Natural killer cell (primary cell): ENCODE measurements at regions not wholly inside any gene's neighbourhood (a gene's known extent, or its start where the extent isn't known, plus 50 kb on each side); places are given as distances from the start of the nearest gene placed in this dataset.

Experiments used
- ATAC-seq, 3 donors: fragments of 150-1000 bp in 2 of 3; fragments of 200-7000 bp in 1 of 3; cut with Tn5 transposase; 1 replicate in 1 of 3; 2 replicates in 2 of 3; pipeline ENCODE4 v1.10.0; 2021; ENCODE audit warnings: mild to moderate bottlenecking in 2 of 3, moderate library complexity in 2 of 3
- DNase-seq, 2 donors: peaks; one replicate each; pipeline versions ENCODE4 v3.0.0 to v3.0.0-alpha.2; 2013 to 2021; ENCODE audit warnings: mixed read lengths in 1 of 2
- H3K27ac ChIP-seq: one replicate; pipeline ENCODE4 v1.5.1; 2013; ENCODE audit warnings: mild to moderate bottlenecking, low read length
- H3K27me3 ChIP-seq: one replicate; pipeline ENCODE4 v1.6.1; 2013; ENCODE audit warnings: low read length; ENCODE audit not compliant: control insufficient read depth, insufficient read depth
- H3K36me3 ChIP-seq: one replicate; pipeline ENCODE4 v1.6.1; 2013; ENCODE audit warnings: low read length; ENCODE audit not compliant: control insufficient read depth, insufficient read depth
- H3K4me1 ChIP-seq: one replicate; pipeline ENCODE4 v1.6.1; 2013; ENCODE audit warnings: low read length; ENCODE audit not compliant: control insufficient read depth, insufficient read depth
- H3K4me3 ChIP-seq: one replicate; pipeline ENCODE4 v1.5.1; 2013; ENCODE audit warnings: low read length
- H3K9me3 ChIP-seq: one replicate; pipeline ENCODE4 v1.6.1; 2013; ENCODE audit warnings: low read length; ENCODE audit not compliant: control insufficient read depth, insufficient read depth
- H3K27ac Mint-ChIP-seq, 2 donors: one replicate each; pipeline ENCODE4 v1.8.0; 2022; ENCODE audit warnings: mild to moderate bottlenecking in 2 of 2, mixed read lengths in 2 of 2, moderate library complexity in 1 of 2
- H3K27me3 Mint-ChIP-seq, 2 donors: one replicate each; pipeline ENCODE4 v1.8.0; 2022; ENCODE audit warnings: low read depth in 2 of 2, mixed read lengths in 2 of 2
- H3K36me3 Mint-ChIP-seq: one replicate; pipeline ENCODE4 v1.8.0; 2022; ENCODE audit warnings: mixed read lengths
- H3K4me1 Mint-ChIP-seq, 2 donors: one replicate each; pipeline ENCODE4 v1.8.0; 2022; ENCODE audit warnings: mixed read lengths in 2 of 2
- H3K4me3 Mint-ChIP-seq: one replicate; pipeline ENCODE4 v1.8.0; 2022; ENCODE audit warnings: mild to moderate bottlenecking, moderate library complexity, mixed read lengths
- H3K9me3 Mint-ChIP-seq, 2 donors: one replicate each; pipeline ENCODE4 v1.8.0; 2022; ENCODE audit warnings: mixed read lengths in 2 of 2
- CTCF ChIP-seq: fragments of 200-600 bp; IDR thresholded peaks from one replicate; pipeline ENCODE4 v1.8.0; 2022; ENCODE audit warnings: antibody characterized with exemption
- WGBS: methylation state at CpG from one replicate; pipeline ENCODE4 v1.1.7; 2013; ENCODE audit warnings: missing lambda C conversion rate; ENCODE audit not compliant: insufficient coverage; 5-methylcytosine and 5-hydroxymethylcytosine counted together
- intact Hi-C: fragments of 100-400 bp; cut with micrococcal nuclease; formaldehyde crosslinking; loops from one replicate; pipeline ENCODE4 v1.14.2; 2022

GRCh38 chr5:56574778-56575177 is 240.6 kb upstream of the MAP3K1 start:
- Histone ChIP-seq H3K4me1 (no peaks in the 10 kb centered on the region), H3K27me3 (no peaks in the 10 kb centered on the region), H3K36me3 (no peaks in the 10 kb centered on the region), H3K9me3 (no peaks in the 10 kb centered on the region), H3K4me3 (no peak overlapping the region), H3K27ac (no peak overlapping the region)
- no peaks in the 10 kb centered on the region for H3K9me3 Mint-ChIP-seq
- 100% methylated on average over 1 of the region's 1 CpG for WGBS
- H3K27me3 Mint-ChIP-seq = no peaks in the 10 kb centered on the region
- H3K36me3 Mint-ChIP-seq = peaks cover 10% of the 10 kb centered on the region
- no peak for DNase-seq
- H3K27ac Mint-ChIP-seq = no peak overlapping the region
- ATAC-seq = no peak
- no peak overlapping the region for H3K4me3 Mint-ChIP-seq
- H3K4me1 Mint-ChIP-seq = no peaks in the 10 kb centered on the region
- TF ChIP-seq CTCF = no peak
- intact Hi-C loops = no loop called here

GRCh38 chr5:56569566-56569965 is 245.8 kb upstream of the MAP3K1 start:
- Histone ChIP-seq H3K27ac (no peak overlapping the region), H3K36me3 (no peaks in the 10 kb centered on the region), H3K9me3 (no peaks in the 10 kb centered on the region), H3K4me3 (no peak overlapping the region), H3K27me3 (no peaks in the 10 kb centered on the region), H3K4me1 (peaks cover 4% of the 10 kb centered on the region)
- TF ChIP-seq CTCF = no peak
- Mint-ChIP-seq H3K27ac (no peak overlapping the region), H3K9me3 (no peaks in the 10 kb centered on the region), H3K4me3 (no peak overlapping the region), H3K27me3 (no peaks in the 10 kb centered on the region), H3K4me1 (no peaks in the 10 kb centered on the region), H3K36me3 (peaks cover 10% of the 10 kb centered on the region)
- DNase-seq (no peak), ATAC-seq (no peak)
- intact Hi-C loops = no loop called here
- WGBS = 88% methylated on average over 1 of the region's 1 CpG

DNA sequence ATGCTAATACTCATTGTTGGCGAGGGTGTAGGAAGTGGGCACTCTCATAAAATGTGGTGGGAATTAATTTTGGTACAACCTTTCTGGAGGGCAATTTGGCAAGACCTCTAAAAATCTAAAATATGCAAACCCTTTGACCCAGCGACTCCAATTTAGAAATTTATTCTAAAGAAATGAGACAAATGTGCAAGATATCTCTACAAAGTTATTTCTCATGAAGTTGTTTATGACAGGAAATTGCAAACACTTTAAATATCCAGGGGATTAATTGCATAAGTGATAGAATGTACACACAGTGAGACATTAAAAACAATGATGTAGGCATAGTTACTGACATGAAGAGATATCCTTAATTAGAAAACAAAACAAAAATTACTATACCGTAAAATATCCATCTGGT is 246.3 kb upstream of the MAP3K1 start:
- no peaks in the 10 kb centered on the region for H3K27me3 ChIP-seq
- H3K27ac ChIP-seq = no peak overlapping the region
- Mint-ChIP-seq H3K27ac (no peak overlapping the region), H3K27me3 (no peaks in the 10 kb centered on the region), H3K4me3 (no peak overlapping the region), H3K4me1 (no peaks in the 10 kb centered on the region), H3K9me3 (no peaks in the 10 kb centered on the region), H3K36me3 (peaks cover 7% of the 10 kb centered on the region)
- DNase-seq = no peak
- ATAC-seq = no peak
- H3K4me1 ChIP-seq = peaks cover 4% of the 10 kb centered on the region
- TF ChIP-seq CTCF = no peak
- H3K4me3 ChIP-seq = no peak overlapping the region
- H3K9me3 ChIP-seq = no peaks in the 10 kb centered on the region
- WGBS = 100% methylated on average over 1 of the region's 3 CpGs
- intact Hi-C loops = no loop called here
- H3K36me3 ChIP-seq = no peaks in the 10 kb centered on the region

GRCh38 chr5:56567278-56567677 is 248.1 kb upstream of the MAP3K1 start:
- Histone ChIP-seq H3K4me3 (no peak overlapping the region), H3K4me1 (peaks cover 4% of the 10 kb centered on the region), H3K9me3 (no peaks in the 10 kb centered on the region), H3K36me3 (no peaks in the 10 kb centered on the region), H3K27ac (no peak overlapping the region), H3K27me3 (no peaks in the 10 kb centered on the region)
- ATAC-seq (no peak), DNase-seq (no peak)
- intact Hi-C loops = no loop called here
- H3K4me3 Mint-ChIP-seq = no peak overlapping the region
- no peak overlapping the region for H3K27ac Mint-ChIP-seq
- H3K4me1 Mint-ChIP-seq = no peaks in the 10 kb centered on the region
- H3K27me3 Mint-ChIP-seq = no peaks in the 10 kb centered on the region
- H3K9me3 Mint-ChIP-seq = no peaks in the 10 kb centered on the region
- TF ChIP-seq CTCF = no peak
- no peaks in the 10 kb centered on the region for H3K36me3 Mint-ChIP-seq
- WGBS = 68% methylated on average over 4 of the region's 4 CpGs
